Right ventricle myocardium superior (tissue), 1 donor: ENCODE measurements at regions not wholly inside any gene's neighbourhood (a gene's known extent, or its start where the extent isn't known, plus 50 kb on each side); places are given as distances from the start of the nearest gene placed in this dataset.
"Not testable (repeated sequence)": the region's sequence is repeated elsewhere in the genome, so short reads cannot be mapped to it uniquely, and the experiment has no call there.

Experiments used
- ATAC-seq: fragments of 200-7000 bp; cut with Tn5 transposase; one replicate; pipeline ENCODE4 v1.9.1; 2020; ENCODE audit warnings: mild to moderate bottlenecking; ENCODE audit not compliant: poor library complexity
- DNase-seq: peaks from one replicate; pipeline ENCODE4 v3.0.0-alpha.2; 2020
- intact Hi-C: fragments of 100-400 bp; cut with DNase I; formaldehyde crosslinking; loops from one replicate; pipeline ENCODE4 v1.11.2; 2022
- donor health status: DM: no; HTN: yes; CAD: no; lungs with severe emphysema.

GRCh38 chr6:121590438-121590837 lies 155.0 kb downstream of the GJA1 start:
- intact Hi-C loops = no loop called here
- no peak for DNase-seq
- no peak for ATAC-seq

GRCh38 chr6:121590916-121591315 lies 155.5 kb downstream of the GJA1 start:
- intact Hi-C loops = no loop called here
- DNase-seq (no peak), ATAC-seq (no peak)

GRCh38 chr6:121592261-121592935 lies 157.0 kb downstream of the GJA1 start:
- ATAC-seq = no peak
- DNase-seq = no peak
- intact Hi-C loops = no loop called here

GRCh38 chr6:121593011-121593641 lies 157.7 kb downstream of the GJA1 start:
- no peak for DNase-seq
- intact Hi-C loops = no loop called here
- no peak for ATAC-seq

- DNase-seq (no peak), ATAC-seq (no peak)
- intact Hi-C loops = no loop called here
Measured at GRCh38 chr6:121594053-121594452, 158.6 kb downstream of the GJA1 start.

GRCh38 chr6:121595646-121596045 lies 160.2 kb downstream of the GJA1 start:
- intact Hi-C loops = no loop called here
- DNase-seq = no peak
- no peak for ATAC-seq

GRCh38 chr6:121596441-121596840 lies 161.0 kb downstream of the GJA1 start:
- intact Hi-C loops = no loop called here
- ATAC-seq = no peak
- no peak for DNase-seq

GRCh38 chr6:121597654-121598053 lies 162.2 kb downstream of the GJA1 start:
- intact Hi-C loops = no loop called here
- DNase-seq (no peak), ATAC-seq (no peak)

GRCh38 chr6:121599331-121599730 lies 163.9 kb downstream of the GJA1 start:
- intact Hi-C loops, ATAC-seq, DNase-seq: not testable (repeated sequence)

GRCh38 chr6:121600389-121601168 lies 165.1 kb downstream of the GJA1 start:
- ATAC-seq (no peak), DNase-seq (no peak)
- intact Hi-C loops = no loop called here

GRCh38 chr6:121603486-121603885 lies 168.0 kb downstream of the GJA1 start:
- DNase-seq = no peak
- no peak for ATAC-seq
- intact Hi-C loops = no loop called here

- DNase-seq (no peak), ATAC-seq (no peak)
- intact Hi-C loops = no loop called here
Measured at GRCh38 chr6:121607721-121608120, 172.3 kb downstream of the GJA1 start.

- intact Hi-C loops = no loop called here
- DNase-seq (no peak), ATAC-seq (no peak)
Measured at GRCh38 chr6:121608270-121608669, 172.8 kb downstream of the GJA1 start.

- ATAC-seq = no peak
- DNase-seq = no peak
- intact Hi-C loops = no loop called here
Measured at GRCh38 chr6:121609281-121609680, 173.8 kb downstream of the GJA1 start.

- DNase-seq (no peak), ATAC-seq (no peak)
- intact Hi-C loops = no loop called here
Measured at GRCh38 chr6:121612927-121613326, 177.5 kb downstream of the GJA1 start.

- no peak for ATAC-seq
- intact Hi-C loops = no loop called here
- DNase-seq = no peak
Measured at GRCh38 chr6:121614115-121614514, 178.7 kb downstream of the GJA1 start.

GRCh38 chr6:121615493-121615892 lies 180.0 kb downstream of the GJA1 start:
- no peak for ATAC-seq
- no peak for DNase-seq
- intact Hi-C loops = no loop called here

- DNase-seq = no peak
- intact Hi-C loops = no loop called here
- ATAC-seq = no peak
Measured at GRCh38 chr6:121616406-121616805, 181.0 kb downstream of the GJA1 start.

- intact Hi-C loops = no loop called here
- no peak for ATAC-seq
- DNase-seq = no peak
Measured at GRCh38 chr6:121617388-121617787, 181.9 kb downstream of the GJA1 start.

- intact Hi-C loops = no loop called here
- no peak for DNase-seq
- ATAC-seq = no peak
Measured at GRCh38 chr6:121619013-121619412, 183.6 kb downstream of the GJA1 start.
